ENCODE measurements at regions not wholly inside any gene's neighbourhood (a gene's known extent, or its start where the extent isn't known, plus 50 kb on each side); places are given as distances from the start of the nearest gene placed in this dataset.

DNA sequence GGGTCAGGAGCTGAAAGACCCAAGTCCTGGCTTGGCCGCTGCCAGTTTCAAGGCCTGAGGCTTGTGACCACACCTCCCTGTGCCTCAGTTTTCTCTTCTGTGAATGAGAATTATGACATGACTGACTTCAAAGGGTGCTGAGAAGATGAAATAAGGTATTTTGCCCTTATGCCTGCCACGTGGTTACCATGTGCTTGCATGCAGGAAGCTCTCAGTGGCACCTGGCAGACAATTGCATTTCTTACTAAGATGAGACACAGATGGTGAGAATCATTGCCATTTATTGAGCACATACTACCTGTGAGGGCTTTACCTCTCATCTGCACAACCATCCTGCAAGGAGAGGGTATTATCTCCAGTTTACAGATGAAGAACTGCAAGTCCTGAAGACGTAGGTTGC is 69.8 kb downstream of the MRM1 start:
- H3K27me3 Mint-ChIP-seq (ENCODE audit: low read depth) = peaks cover 21% of the 10 kb centered on the region
- H3K36me3 Mint-ChIP-seq (ENCODE audit: low read depth) = no peaks in the 10 kb centered on the region
- DNase-seq (ENCODE audit: low spot score) = no peak
- H3K4me3 Mint-ChIP-seq (ENCODE audit: unreplicated experiment) = no peak overlapping the region
- TF ChIP-seq CTCF (IDR thresholded peaks at IDR 0.05) = no peak
- no peaks in the 10 kb centered on the region for H3K4me1 Mint-ChIP-seq (ENCODE audit: low read depth)
- no peak overlapping the region for H3K27ac Mint-ChIP-seq (ENCODE audit: unreplicated experiment)
- H3K9me3 Mint-ChIP-seq (ENCODE audit: low read depth) = no peaks in the 10 kb centered on the region

GRCh38 chr17:36672403-36672918 is 71.1 kb downstream of the MRM1 start:
- TF ChIP-seq CTCF (IDR thresholded peaks at IDR 0.05) = no peak
- no peak for DNase-seq (ENCODE audit: low spot score)
- H3K27me3 Mint-ChIP-seq (ENCODE audit: low read depth) = peaks cover 28% of the 10 kb centered on the region
- no peak overlapping the region for H3K4me3 Mint-ChIP-seq (ENCODE audit: unreplicated experiment)
- H3K36me3 Mint-ChIP-seq (ENCODE audit: low read depth) = no peaks in the 10 kb centered on the region
- no peaks in the 10 kb centered on the region for H3K4me1 Mint-ChIP-seq (ENCODE audit: low read depth)
- H3K9me3 Mint-ChIP-seq (ENCODE audit: low read depth) = no peaks in the 10 kb centered on the region
- H3K27ac Mint-ChIP-seq (ENCODE audit: unreplicated experiment) = no peak overlapping the region

GRCh38 chr17:36673068-36673467 is 71.7 kb downstream of the MRM1 start:
- no peaks in the 10 kb centered on the region for H3K9me3 Mint-ChIP-seq (ENCODE audit: low read depth)
- H3K27ac Mint-ChIP-seq (ENCODE audit: unreplicated experiment) = no peak overlapping the region
- H3K36me3 Mint-ChIP-seq (ENCODE audit: low read depth) = no peaks in the 10 kb centered on the region
- H3K4me3 Mint-ChIP-seq (ENCODE audit: unreplicated experiment) = no peak overlapping the region
- DNase-seq (ENCODE audit: low spot score) = no peak
- TF ChIP-seq CTCF (IDR thresholded peaks at IDR 0.05) = no peak
- H3K27me3 Mint-ChIP-seq (ENCODE audit: low read depth) = peaks cover 30% of the 10 kb centered on the region
- H3K4me1 Mint-ChIP-seq (ENCODE audit: low read depth) = no peaks in the 10 kb centered on the region

- Mint-ChIP-seq H3K27ac (ENCODE audit: unreplicated experiment) (no peak overlapping the region), H3K36me3 (ENCODE audit: low read depth) (no peaks in the 10 kb centered on the region), H3K4me3 (ENCODE audit: unreplicated experiment) (no peak overlapping the region), H3K4me1 (ENCODE audit: low read depth) (no peaks in the 10 kb centered on the region), H3K27me3 (ENCODE audit: low read depth) (peaks cover 34% of the 10 kb centered on the region), H3K9me3 (ENCODE audit: low read depth) (no peaks in the 10 kb centered on the region)
- TF ChIP-seq CTCF (IDR thresholded peaks at IDR 0.05) = no peak
- no peak for DNase-seq (ENCODE audit: low spot score)
Observed at GRCh38 chr17:36673637-36674277, 72.4 kb downstream of the MRM1 start.

DNA sequence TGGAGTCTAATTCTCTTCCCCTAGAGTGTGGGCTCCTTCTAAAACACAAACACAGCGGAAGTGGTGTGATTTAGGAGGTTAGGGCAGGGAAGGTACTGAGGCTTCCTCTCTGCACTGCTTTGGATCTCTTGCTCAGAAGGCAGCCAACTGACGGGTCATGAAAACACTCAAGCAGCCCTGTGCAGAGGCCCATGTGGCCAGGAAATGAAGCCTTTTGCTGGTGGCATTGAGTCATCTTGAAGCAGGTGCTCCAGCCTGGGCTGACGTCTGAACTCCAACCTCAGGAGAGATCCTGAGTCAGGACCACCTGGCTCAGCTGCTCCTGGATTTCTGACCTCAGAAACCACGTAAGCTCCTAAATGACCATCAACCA is 72.9 kb downstream of the MRM1 start:
- TF ChIP-seq CTCF (IDR thresholded peaks at IDR 0.05) = no peak
- no peak for DNase-seq (ENCODE audit: low spot score)
- Mint-ChIP-seq H3K36me3 (ENCODE audit: low read depth) (no peaks in the 10 kb centered on the region), H3K27ac (ENCODE audit: unreplicated experiment) (no peak overlapping the region), H3K9me3 (ENCODE audit: low read depth) (no peaks in the 10 kb centered on the region), H3K27me3 (ENCODE audit: low read depth) (peaks cover 39% of the 10 kb centered on the region), H3K4me1 (ENCODE audit: low read depth) (no peaks in the 10 kb centered on the region), H3K4me3 (ENCODE audit: unreplicated experiment) (no peak overlapping the region)
